ENCODE measurements at regions not wholly inside any gene's neighbourhood (a gene's known extent, or its start where the extent isn't known, plus 50 kb on each side); places are given as distances from the start of the nearest gene placed in this dataset.

DNA sequence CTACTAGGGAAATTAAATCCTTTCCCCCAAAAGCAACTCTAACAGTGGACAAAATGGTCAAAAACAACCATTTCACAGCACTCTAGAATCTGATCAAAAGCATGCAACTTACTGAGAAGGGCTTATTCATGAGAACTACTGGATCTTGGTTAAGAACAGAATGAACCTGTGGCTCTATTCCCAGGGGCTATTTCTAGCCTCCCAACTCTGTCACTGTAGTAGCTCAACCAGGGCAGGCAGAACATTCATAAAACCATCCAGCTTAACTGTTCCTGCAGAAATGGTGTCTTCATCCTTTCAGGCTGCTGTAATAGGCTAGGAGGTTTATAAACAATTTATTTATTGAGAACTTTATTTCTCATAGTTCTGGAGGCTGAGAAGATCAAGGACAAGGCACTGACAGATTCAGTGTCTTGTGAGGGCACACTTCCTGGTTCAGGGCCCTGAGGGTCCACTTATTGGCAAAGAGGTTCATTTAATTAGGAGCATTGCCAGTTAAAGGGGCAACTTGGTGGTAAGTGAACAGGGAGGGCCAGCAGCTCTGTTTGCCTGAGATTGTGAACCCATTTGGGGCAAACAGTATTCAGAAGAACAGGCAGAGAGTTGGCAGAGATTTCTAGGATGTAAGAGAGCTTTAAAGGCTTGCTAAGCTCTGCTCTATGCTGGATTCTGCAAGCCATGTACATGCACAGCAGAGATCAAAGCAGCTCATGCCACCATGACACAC is 238.5 kb upstream of the FBXL7 start:
- no peak for DNase-seq (ENCODE audit: low read depth)

DNA sequence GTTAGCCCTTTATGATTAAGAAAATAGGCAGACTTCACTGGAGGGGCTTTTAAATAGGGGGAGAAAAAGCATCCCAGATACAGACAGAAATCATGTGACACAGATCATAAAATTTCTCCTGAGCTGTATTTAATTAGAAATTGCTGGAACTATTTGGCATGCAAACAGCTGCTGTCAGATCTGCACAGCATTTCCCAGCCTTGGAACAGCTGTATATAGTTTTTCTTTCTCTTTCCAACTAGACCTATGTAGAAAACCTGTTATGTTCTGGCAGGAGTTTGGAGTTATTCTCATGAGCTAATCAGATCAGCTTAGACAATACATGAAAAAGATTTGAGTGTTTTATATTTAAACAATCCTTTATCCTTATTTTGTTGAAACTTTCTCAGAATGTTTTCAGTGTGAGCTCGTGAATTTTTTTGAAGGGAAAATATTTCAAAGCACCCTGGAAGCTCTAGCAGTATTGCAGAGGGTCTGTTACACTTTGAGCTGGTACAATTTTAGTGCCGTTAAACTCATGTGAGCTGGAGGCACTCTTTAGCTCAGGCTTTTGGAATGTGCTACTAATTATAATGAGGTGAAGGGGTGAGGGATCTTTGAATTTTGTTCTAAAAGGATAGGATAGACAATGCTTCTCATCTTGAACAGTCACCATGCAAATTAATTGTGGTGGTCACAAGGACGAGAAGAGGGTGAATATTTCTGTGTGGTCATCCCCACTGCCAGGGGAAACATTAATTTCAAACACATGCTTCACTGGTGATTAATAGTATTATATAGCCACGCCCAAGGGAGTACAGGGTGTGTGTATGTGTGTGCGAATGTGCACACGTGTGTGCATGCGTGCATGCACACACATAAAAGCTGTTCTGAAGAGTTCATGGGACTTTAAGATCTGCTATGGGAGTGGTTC is 239.4 kb upstream of the FBXL7 start:
- DNase-seq (ENCODE audit: low read depth) = no peak

DNA sequence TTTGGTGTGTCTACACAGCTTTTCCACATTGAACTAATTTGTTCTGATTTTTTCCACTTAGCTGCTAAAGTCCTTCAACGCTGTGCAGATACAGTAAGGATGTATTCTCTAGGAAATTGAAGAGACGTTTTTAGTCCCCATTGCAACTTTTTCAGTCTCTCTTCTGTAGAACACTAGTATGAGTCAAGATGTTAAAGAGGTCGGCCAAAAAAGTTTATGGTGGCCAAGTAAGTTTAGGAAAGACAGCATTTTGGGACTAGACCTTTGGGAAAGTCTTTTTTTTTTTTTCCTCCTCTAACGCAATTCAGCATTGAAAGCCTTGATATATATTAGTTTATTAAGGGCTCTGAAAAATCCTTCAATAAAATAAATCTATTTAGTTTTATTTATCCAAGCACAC is 243.5 kb upstream of the FBXL7 start:
- DNase-seq (ENCODE audit: low read depth) = no peak

DNA sequence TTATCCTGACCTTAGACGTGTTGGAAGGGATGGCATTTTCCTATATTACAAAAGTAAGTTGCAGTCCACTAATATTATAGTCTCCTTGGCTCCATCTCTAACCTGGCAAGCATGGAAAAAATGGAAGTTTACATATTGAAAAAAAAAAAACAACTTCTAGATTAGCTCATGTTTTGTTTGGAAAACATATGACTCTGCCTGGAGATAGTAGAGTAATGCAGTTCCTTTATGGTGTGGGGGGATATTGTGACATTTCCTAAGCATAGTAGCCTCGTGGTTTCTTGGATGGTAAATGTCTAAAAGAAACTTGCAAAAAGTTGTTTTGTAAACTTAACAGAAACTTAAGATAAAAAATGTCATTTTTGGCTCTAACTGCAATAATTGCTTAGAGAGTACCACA is 244.4 kb upstream of the FBXL7 start:
- no peak for DNase-seq (ENCODE audit: low read depth)

DNA sequence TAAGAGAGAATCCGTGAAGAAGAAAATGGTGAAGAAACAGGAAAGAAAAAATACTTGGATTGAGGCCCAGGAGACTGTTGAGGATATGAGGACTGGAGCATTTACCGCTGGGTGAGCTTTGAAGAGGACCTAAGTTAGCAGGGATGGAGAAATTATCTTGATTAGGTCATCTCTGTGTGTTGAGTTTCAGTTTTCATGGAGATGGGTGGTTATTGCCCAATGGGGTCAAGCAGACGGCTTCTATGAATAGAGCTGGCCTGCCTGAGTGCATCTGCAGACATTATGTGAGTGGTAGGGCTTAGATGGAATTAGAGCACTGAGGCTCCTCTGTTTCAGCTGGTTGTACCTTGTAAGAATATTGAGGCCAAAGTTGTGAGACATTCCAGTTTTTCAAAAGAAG is 245.4 kb upstream of the FBXL7 start:
- DNase-seq (ENCODE audit: low read depth) = no peak

DNA sequence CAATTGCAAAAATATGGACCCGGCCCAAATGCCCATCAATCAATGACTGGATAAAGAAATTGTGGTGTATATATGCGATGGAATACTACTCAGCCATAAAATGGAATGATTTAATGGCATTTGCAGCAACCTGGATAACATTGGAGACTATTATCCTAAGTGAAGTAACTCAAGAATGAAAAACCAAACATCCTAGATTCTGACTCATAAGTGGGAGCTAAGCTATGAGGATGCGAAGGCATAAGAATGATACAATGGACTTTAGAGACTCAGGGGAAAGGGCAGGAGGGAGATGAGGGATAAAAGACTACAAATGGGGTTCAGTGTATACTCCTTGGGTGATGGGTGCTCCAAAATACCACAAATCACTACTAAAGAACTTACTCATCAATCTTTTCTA is 247.6 kb upstream of the FBXL7 start:
- DNase-seq (ENCODE audit: low read depth) = no peak

DNA sequence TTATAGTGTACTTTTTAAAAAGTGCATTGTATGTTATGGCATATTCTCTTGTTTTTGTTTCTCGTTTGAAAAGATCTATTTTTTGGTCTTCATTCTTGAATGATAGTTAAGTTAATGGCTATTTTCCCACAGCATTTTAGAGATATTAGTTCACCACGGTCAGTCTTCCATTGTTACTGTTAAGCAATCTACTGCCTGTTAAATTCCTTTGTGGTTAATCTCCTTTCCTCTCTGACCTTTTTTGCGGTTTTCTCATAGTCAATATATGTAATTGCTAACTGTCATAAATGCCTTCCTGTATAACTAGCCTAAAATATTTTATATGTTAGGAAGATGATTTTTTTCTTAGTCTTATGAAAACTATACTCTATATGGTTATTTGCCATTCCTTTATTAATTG is 250.8 kb upstream of the FBXL7 start:
- DNase-seq (ENCODE audit: low read depth) = peak; percentile 93

DNA sequence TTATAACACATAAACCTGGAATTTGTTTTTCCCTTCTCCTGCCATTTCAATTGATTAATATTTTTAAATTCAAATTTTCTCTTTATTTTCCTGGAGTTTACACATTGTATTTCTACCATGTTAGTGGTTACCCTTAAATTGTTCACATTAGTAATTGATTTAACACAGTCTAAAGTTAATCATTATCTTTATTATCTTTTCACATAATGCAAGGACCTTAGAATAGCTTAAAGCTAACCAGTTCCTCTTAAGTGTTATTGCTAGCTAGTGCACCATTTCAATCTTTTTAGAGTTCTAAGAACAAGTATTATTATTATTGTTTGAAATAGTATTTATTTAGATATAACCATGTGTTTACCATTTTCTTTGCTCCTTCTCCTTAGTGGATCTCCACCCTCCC is 251.2 kb upstream of the FBXL7 start:
- DNase-seq (ENCODE audit: low read depth) = no peak

DNA sequence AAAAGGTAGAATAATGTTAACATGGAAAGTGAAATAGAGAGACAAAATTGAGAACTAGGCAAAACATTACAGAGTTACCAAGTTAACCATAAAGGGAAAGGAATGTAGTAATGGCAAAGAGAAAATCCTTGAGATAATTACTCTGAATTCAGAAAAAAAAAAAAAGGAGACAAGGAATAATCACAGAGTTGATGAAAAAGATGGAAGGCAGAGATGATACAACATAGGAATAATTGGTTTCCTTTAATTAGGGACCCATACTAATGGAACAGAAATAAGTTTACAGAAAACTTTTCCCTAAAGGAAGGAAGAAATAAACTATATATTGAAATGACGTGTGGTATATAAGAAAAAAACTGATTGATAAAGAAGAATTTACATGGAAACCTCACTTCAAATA is 254.1 kb upstream of the FBXL7 start:
- DNase-seq (ENCODE audit: low read depth) = no peak

DNA sequence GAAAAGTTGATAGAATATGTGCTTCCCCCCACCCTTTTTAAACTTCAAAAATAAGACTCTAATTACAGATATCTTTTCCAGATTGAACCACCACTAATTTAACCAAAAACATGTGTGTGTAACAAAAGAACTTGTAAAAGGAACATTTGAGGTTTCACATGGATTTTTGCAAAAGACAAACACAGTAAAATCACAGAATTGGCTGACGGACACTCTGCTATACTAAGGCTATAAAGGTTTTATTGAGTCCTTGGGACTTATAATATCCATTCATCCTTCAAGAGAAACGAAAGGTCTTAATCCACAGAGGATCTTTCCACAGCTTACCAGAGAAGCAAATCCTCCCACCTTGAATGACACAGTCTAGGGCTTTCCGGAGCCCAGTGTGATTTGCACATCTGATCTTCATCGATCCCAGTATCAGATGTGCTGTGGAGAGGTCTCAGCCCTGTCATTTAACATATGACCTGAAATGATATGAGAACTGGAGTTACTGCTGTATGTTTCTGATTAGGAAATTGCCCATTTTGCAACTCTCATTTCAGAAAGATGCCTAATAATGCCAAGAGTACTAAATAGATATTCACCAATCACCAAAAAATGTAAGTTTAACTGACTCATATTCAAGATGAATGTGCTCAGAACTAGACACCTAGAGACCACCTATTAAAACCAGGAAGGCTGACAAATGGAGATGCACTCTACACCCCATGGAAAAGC is 256.5 kb upstream of the FBXL7 start:
- peak; percentile 39 for DNase-seq (ENCODE audit: low read depth)

DNA sequence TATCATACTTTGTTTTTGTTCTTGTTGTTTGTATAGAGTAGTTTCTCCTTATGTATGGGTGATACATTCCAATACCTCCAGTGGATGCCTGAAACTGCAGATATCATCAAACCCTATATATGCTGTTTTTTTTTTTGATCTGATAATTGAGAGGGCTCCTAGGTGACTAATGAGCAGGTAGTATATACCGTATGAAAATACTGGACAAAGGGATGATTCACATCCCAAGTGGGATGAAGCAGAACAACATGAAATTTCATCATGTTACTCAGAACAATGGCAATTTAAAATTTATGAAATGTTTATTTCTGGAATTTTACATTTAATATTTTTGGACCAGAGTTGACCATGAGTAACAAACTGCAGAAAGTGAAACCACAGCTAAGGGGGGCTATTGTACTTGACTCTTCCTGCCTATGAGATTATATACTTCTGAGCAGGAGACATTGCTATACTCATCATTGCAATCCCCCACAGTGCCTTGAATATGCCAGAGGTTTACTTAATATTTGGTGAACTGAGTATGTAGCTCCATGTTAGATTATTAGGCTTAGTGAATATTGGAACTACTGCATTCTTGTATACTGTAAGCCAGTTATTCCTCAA is 258.7 kb upstream of the FBXL7 start:
- no peak for DNase-seq (ENCODE audit: low read depth)

DNA sequence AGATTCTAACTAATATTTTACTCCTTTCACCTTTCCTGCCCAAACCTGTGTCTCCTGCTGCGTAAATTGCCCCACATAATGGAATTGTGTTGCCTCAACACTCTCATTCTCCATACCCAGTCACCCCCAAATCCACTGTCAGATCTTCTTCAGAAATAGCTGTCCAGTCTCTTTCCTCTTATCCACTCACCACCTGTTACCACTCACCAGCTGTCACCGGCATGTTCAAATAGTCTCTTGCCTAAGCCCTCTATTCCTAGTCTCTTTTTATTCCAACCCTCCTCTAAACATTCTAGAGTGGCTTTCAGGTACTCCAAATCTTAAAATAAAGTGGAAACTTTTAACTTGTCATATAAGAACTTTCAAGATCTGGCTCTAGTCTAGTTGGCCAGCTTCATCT is 262.0 kb upstream of the FBXL7 start:
- no peak for DNase-seq (ENCODE audit: low read depth)

DNA sequence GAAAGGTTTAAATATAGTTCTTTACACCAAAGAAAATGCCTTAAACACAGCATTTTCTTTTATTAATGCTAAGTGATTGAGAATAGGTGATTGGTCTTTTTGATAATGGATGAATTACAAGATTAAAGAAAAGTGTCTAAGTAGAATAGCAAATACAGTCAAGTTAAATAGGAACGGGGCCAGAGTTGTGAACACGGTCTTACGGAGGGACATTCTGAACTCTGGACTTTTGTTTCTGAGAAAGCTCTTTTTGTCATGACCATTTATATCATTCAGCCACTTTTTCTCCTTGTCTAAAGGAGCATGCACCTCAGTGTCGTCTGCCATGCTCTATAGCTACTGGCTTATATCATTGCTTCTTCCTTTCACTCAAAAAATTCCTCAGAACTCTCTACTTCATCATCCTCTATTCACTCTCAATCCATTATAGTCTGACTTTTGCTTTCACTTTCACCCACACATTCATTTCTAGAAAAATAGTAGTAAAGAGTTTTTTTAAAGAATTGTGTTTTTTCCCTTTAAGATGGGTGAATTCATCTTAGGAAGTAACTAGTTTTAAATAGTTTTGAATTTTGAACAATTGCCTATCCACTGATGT is 263.0 kb upstream of the FBXL7 start:
- DNase-seq (ENCODE audit: low read depth) = no peak

DNA sequence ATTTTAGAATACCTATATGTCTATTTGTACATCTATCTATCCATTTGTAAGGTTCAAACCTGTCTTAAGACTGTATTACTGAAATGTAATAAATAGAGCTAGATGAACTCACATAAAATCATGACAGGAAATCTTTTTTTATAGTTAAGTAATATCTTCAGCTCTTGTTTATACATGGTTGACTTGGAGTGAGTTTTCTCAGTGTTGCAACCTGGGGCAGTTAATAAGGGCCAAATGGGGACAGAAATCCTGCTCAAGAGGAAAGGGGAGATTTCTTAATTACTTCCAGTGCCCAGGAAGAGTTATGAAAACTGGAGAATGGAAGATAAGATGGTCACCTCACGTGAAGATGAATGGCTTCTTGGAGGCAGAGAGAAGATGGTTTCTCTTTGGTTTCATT is 265.1 kb upstream of the FBXL7 start:
- DNase-seq (ENCODE audit: low read depth) = no peak

DNA sequence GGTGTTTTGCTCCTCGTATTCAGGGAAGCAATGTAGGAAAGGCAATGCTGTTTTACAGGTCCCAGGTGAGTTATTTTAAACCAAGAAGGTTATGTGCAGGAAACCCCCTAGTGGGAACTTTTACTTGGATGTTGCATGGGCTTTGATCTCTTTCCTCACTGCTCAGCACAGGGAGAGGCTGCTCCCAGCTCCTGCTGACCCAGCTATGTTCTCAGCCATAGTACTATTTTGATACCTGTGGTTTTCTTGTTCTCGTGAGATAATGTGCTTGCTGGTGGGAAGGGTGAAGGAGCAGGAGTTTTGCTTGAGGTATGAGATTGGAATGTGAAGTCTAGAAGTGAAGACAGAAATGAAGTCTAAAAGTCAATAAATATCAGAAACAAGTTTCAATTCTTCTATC is 265.6 kb upstream of the FBXL7 start:
- no peak for DNase-seq (ENCODE audit: low read depth)

DNA sequence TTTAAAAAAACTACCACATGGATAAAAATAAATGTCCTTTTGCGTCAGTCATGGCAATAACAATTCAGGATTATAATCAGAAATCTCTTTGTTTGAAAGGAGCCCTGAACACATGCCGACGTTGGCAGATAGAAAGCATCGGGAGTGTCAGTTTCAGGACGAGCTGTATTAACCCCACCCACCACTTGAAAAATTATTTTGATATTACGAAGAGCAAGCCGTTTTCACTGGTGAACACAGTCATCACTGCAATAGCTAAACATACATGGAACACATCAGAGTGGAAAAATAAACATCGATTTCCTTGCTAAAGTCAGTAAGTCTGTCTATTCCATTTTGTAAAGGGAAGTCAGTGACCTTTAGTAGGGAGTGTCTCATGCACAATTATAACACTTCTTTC is 266.4 kb upstream of the FBXL7 start:
- DNase-seq (ENCODE audit: low read depth) = no peak

DNA sequence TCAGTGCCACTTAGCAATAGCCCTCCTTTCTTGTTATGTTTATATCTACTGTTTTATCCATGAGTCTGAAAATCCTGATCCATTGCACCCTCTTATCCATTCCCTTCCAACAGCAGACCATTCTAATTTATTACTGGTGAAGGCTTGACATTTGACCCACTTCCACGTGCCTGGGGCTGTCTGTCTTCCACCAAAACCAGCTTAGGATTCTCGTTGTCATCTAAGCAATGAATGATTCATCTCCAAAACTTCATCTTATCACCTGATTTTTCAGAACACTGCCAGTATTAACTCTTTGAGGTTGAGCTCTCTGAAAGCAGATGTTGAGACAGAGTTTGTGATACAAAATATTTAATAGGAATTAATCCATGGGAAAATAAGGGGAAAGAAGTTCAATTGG is 277.8 kb upstream of the FBXL7 start:
- DNase-seq (ENCODE audit: low read depth) = no peak

DNA sequence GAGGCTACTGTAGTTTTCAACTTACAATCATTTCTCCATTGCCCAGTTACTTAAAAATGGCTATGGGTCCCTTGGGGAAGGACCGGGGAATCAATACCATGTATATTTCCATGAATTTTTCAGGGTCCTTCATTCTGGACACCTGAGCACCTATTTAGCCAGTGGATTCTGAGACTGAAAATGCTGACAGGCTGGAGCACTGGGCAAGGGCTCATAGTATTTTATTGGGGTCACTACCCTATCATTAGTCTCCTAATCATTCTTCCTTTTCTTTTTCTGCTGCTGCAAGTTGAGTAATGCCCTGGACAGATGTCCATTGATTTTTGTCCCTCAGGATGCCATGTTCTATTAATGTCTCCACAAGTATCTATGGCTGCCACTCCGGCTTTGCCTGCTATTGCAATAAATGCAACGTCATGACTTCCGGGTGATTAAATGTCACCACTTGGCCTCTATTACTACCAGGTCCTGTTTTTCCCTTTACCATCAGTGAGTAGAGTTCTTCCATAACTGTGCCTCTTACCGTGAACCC is 279.3 kb upstream of the FBXL7 start:
- no peak for DNase-seq (ENCODE audit: low read depth)

DNA sequence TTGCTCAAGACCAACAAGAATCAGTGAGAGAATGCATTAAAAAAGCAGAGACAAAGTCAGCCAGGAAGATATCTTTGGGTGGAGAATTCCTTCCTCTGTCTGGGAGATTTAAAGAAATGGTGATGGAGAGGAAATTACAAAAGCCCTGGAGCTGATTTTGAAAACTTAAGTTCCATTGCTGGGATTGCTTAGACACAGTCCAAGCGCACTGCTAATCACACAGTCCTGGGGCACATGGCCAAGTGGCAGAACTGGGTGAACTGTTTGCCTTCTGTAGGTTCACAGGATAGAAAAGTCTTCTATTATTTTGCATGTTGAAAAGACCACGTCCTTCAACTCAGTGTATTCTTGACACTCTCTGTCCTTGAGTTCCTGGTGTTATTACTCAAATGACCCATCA is 284.9 kb upstream of the FBXL7 start:
- DNase-seq (ENCODE audit: low read depth) = no peak

DNA sequence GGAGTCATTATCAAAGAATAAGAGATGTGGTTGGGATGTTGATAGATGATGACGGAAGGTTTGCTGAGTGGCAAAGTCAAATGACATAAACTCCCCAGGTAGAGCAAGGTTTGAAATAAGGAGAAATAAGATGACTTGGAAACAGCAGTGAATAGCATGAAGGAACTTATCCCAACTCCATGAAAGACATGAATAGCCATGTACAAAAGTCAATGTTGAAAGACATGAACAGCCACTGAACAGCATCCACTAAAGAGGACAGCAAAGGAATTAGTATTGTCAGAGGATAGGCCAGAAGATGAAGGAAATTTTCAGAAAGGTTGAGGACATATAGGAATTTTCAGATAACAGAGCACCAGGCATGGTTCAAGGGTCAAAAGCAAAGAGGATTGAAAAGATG is 286.0 kb upstream of the FBXL7 start:
- no peak for DNase-seq (ENCODE audit: low read depth)

DNA sequence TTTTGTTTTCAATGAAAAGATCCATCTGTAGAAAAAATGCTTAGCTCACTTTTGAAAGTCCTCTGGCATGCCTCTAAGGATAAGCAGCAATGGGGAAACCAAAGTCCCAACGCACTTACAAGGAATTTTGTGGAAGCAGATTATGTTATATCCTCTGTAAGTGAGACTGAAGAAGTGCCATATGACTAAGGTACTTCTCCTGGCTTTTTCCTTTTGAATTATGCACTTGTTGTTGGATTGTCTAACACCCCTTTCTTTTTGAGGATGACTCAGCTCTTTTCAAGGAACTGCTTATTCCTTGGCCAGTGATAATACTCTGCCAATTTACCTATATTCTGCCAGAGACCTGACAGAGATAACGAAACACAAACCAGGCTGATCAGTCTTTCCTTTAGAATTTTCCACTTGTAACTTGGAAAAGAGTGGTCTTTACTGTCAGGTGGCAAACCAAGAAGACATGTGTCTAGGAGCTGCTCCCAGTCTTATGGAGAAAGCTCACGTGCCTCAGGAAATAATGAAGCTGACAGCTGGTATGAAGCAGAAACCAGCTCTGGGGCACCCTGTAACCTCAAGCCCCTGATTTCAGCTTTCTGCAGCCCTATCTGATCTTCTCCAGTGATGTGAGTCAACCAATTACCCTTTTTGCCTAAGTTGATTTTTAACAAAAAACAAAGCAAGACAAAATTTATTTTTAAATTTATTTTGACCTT is 290.8 kb upstream of the FBXL7 start:
- no peak for DNase-seq (ENCODE audit: low read depth)
